Tibial artery (tissue), 4 donors: ENCODE measurements at regions not wholly inside any gene's neighbourhood (a gene's known extent, or its start where the extent isn't known, plus 50 kb on each side); places are given as distances from the start of the nearest gene placed in this dataset.

Source experiments
- DNase-seq, 2 donors: peaks; one replicate each; pipeline ENCODE4 v3.0.0-alpha.2; 2019
- H3K27ac ChIP-seq, 2 donors: fragments of 200-600 bp; sonication (generic) in 1 of 2; 1 replicate in 1 of 2; 2 replicates in 1 of 2; pipeline ENCODE4 v1.5.1; 2018 to 2019; ENCODE audit warnings: mild to moderate bottlenecking in 1 of 2
- H3K27me3 ChIP-seq, 2 donors: fragments of 200-600 bp; sonication (generic) in 1 of 2; one replicate each; pipeline versions ENCODE4 v1.5.1 to v1.6.0; 2016 to 2019
- H3K36me3 ChIP-seq, 3 donors: fragments of 200-600 bp; sonication (generic) in 2 of 3; one replicate each; pipeline ENCODE4 v1.5.1; 2016 to 2019; ENCODE audit warnings: mild to moderate bottlenecking in 2 of 3
- H3K4me1 ChIP-seq, 4 donors: fragments of 200-600 bp; sonication (generic) in 2 of 4; 1 replicate in 3 of 4; 2 replicates in 1 of 4; pipeline ENCODE4 v1.5.1; 2016 to 2019
- H3K4me3 ChIP-seq, 2 donors: fragments of 200-600 bp; sonication (generic) in 1 of 2; 1 replicate in 1 of 2; 2 replicates in 1 of 2; pipeline ENCODE4 v1.5.1; 2018 to 2019; ENCODE audit warnings: mild to moderate bottlenecking in 2 of 2
- H3K9me3 ChIP-seq, 3 donors: fragments of 200-600 bp; sonication (generic) in 1 of 3; one replicate each; pipeline ENCODE4 v1.5.1; 2016 to 2019
- intact Hi-C: fragments of 100-400 bp; cut with DNase I; formaldehyde crosslinking; loops from one replicate; pipeline ENCODE4 v1.15.0; 2023; ENCODE audit warnings: low total_unique reads
- TF ChIP-seq, protein P1 (sequence below), 2 experiments: fragments of 200-600 bp in 1 of 2; fragments of 450-650 bp in 1 of 2; IDR thresholded peaks; one replicate each; pipeline ENCODE4 v1.5.1; 2017 to 2019; ENCODE audit warnings: antibody characterized with exemption in 2 of 2, mild to moderate bottlenecking in 1 of 2, moderate library complexity in 1 of 2

DNA sequence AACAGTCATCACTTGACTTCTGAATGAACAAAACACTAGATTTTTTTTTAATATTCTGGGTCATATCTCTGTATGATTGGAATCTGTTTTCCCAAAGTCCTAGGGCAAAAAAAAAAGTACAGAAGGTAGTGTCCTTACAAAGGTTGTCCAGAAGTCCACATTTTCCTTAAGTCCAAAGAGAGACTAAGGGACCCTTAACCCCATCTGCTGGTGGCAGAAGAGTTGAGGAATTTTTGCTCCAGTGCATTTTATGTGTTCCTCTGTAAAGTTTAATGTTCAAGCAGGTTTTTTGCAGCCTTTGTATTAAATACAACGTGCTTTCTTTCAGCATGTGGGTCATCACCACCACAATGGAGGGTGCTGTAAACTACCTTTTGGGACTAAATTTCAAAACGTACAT, 215.9 kb downstream of the SP3 start:
- Histone ChIP-seq H3K4me1 (no peaks in the 10 kb centered on the region), H3K36me3 (no peaks in the 10 kb centered on the region), H3K27ac (no peak overlapping the region), H3K4me3 (no peak overlapping the region), H3K9me3 (no peaks in the 10 kb centered on the region), H3K27me3 (peaks cover 0 to 8% of the 10 kb centered on the region in 2 donors)
- no peak for DNase-seq
- TF ChIP-seq, protein P1, sequence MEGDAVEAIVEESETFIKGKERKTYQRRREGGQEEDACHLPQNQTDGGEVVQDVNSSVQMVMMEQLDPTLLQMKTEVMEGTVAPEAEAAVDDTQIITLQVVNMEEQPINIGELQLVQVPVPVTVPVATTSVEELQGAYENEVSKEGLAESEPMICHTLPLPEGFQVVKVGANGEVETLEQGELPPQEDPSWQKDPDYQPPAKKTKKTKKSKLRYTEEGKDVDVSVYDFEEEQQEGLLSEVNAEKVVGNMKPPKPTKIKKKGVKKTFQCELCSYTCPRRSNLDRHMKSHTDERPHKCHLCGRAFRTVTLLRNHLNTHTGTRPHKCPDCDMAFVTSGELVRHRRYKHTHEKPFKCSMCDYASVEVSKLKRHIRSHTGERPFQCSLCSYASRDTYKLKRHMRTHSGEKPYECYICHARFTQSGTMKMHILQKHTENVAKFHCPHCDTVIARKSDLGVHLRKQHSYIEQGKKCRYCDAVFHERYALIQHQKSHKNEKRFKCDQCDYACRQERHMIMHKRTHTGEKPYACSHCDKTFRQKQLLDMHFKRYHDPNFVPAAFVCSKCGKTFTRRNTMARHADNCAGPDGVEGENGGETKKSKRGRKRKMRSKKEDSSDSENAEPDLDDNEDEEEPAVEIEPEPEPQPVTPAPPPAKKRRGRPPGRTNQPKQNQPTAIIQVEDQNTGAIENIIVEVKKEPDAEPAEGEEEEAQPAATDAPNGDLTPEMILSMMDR (IDR thresholded peaks at IDR 0.05): no peak
- intact Hi-C loops: no loop called here

DNA sequence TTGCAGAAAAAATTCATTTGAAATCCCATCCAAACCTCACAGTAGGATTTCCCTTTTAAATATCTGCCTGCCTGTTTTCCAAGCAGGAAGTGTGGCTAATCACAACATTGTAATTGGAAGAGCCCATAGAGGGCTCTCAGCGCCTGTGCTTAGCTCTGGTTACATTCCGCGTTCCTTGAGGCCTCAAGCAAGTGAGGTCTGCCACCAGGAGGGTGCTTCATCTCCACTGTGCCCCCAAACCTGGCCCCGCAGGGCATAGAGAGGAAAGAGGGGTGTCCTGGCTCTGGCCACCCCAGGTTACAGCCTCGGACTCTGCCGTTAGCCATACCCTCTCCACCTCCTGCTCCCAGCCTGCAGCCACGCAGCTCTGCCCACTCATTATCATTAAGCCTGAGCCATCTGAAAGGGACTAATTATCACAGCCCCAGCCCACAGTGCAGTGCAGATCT, 214.8 kb downstream of the SP3 start:
- H3K27ac ChIP-seq: no peak overlapping the region
- TF ChIP-seq, protein P1 (IDR thresholded peaks at IDR 0.05): no peak
- no peaks in the 10 kb centered on the region for H3K36me3 ChIP-seq
- peaks cover 0 to 4% of the 10 kb centered on the region in 2 donors for H3K27me3 ChIP-seq
- no peak overlapping the region for H3K4me3 ChIP-seq
- H3K9me3 ChIP-seq: no peaks in the 10 kb centered on the region
- intact Hi-C loops: no loop called here
- no peak for DNase-seq
- H3K4me1 ChIP-seq: no peaks in the 10 kb centered on the region

DNA sequence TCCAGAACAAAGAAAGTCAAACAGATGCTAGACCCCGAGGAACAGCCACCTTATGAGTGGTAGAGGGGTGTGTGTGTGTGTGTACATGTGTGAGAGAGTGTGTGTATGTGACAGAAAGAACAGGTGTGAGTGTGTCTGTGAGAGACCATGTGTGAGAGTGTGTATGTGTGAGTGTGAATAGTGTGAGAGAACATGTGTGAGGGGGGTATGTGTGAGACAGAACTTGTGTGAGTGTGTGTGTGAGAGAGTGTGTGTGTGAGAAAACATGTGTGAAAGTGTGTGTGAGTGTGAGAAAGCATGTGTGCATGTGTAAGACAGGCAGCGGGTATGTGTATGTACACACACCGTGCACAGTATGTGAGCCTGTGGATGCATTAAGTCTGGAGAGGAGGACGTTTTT, 214.3 kb downstream of the SP3 start:
- no peaks in the 10 kb centered on the region for H3K4me1 ChIP-seq
- intact Hi-C loops: no loop called here
- H3K36me3 ChIP-seq: no peaks in the 10 kb centered on the region
- TF ChIP-seq, protein P1 (IDR thresholded peaks at IDR 0.05): no peak
- H3K27me3 ChIP-seq: peaks cover 0 to 4% of the 10 kb centered on the region in 2 donors
- DNase-seq: no peak
- no peak overlapping the region for H3K4me3 ChIP-seq
- H3K9me3 ChIP-seq: no peaks in the 10 kb centered on the region
- H3K27ac ChIP-seq: no peak overlapping the region

DNA sequence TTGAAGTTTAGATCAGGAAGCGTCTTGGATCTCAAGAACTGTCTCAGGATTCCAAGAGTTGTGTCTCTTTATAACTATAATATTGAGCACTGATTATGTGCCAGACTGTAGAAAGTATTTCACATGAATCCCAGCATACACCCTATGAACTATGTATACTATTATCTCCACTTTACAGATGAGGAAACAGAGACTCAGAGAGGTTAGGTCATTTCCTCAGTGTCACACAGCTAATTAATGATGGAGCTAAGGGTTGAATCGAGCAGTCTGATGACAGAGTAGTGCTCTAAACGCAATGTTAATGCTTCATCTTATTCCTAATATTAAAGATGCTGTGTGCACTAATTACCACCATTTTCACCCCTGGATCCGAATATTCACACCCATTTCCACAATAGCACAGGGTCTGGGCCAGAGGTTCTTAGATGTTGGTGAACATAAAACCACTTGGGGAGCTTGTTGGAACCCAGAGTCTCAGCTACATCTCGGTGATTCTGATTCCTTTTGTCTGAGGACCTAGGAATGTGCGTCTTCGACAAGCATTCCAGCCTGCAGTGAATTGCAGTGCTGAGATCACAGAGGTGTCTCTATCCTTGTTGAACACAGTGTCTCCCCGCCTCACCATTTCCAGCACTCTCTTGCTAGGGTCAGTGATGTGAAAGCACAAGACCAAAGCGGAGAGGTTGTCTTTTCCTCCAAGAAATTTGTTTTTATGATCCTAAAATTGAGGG, 213.8 kb downstream of the SP3 start:
- no peak for DNase-seq

DNA sequence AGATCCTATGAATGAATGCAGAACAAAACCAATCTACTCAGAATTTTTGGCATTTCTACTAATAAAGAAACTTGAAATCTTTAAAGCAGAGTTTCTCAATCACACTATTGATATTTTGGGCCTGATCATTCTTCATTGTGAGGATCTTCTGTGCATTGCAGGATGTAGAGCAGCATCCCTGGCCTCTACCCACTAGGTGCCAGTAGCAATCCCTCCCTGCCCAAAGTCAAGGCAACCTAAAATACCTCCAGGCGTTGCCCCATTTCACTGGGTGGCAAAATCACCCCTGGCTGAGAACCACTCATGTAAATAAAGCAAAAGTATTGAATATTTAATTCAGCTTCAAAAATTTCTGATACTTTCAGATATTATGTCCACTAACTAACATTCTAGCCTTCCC, 213.0 kb downstream of the SP3 start:
- Histone ChIP-seq H3K27me3 (no peaks in the 10 kb centered on the region), H3K4me1 (no peaks in the 10 kb centered on the region), H3K27ac (no peak overlapping the region), H3K36me3 (no peaks in the 10 kb centered on the region), H3K4me3 (no peak overlapping the region), H3K9me3 (no peaks in the 10 kb centered on the region)
- intact Hi-C loops: no loop called here
- TF ChIP-seq, protein P1 (IDR thresholded peaks at IDR 0.05): no peak
- DNase-seq: no peak

More for the DNA sequence above, 213.8 kb downstream of the SP3 start:
- intact Hi-C loops: no loop called here
- TF ChIP-seq, protein P1 (IDR thresholded peaks at IDR 0.05): no peak
- Histone ChIP-seq H3K4me1 (no peaks in the 10 kb centered on the region), H3K4me3 (no peak overlapping the region), H3K36me3 (no peaks in the 10 kb centered on the region), H3K9me3 (no peaks in the 10 kb centered on the region), H3K27ac (no peak overlapping the region), H3K27me3 (peaks cover 0 to 4% of the 10 kb centered on the region in 2 donors)
